Uterus (tissue), 2 donors: ENCODE measurements at regions not wholly inside any gene's neighbourhood (a gene's known extent, or its start where the extent isn't known, plus 50 kb on each side); places are given as distances from the start of the nearest gene placed in this dataset.

Source experiments
- POLR2A ChIP-seq, 2 donors: fragments of 450-650 bp; IDR thresholded peaks; one replicate each; pipeline ENCODE4 v1.6.1; 2016; ENCODE audit warnings: antibody characterized with exemption in 2 of 2, mild to moderate bottlenecking in 1 of 2, moderate library complexity in 1 of 2
- TF ChIP-seq, protein P1 (sequence below), 4 experiments: fragments of 200-600 bp in 2 of 4; fragments of 450-650 bp in 2 of 4; sonication (generic) in 2 of 4; IDR thresholded peaks; one replicate each; pipeline ENCODE4 v1.5.1; 2016 to 2019; ENCODE audit warnings: antibody characterized with exemption in 4 of 4, mild to moderate bottlenecking in 2 of 4, moderate library complexity in 1 of 4

- TF ChIP-seq POLR2A (IDR thresholded peaks at IDR 0.05) = no peak
- TF ChIP-seq, protein P1, sequence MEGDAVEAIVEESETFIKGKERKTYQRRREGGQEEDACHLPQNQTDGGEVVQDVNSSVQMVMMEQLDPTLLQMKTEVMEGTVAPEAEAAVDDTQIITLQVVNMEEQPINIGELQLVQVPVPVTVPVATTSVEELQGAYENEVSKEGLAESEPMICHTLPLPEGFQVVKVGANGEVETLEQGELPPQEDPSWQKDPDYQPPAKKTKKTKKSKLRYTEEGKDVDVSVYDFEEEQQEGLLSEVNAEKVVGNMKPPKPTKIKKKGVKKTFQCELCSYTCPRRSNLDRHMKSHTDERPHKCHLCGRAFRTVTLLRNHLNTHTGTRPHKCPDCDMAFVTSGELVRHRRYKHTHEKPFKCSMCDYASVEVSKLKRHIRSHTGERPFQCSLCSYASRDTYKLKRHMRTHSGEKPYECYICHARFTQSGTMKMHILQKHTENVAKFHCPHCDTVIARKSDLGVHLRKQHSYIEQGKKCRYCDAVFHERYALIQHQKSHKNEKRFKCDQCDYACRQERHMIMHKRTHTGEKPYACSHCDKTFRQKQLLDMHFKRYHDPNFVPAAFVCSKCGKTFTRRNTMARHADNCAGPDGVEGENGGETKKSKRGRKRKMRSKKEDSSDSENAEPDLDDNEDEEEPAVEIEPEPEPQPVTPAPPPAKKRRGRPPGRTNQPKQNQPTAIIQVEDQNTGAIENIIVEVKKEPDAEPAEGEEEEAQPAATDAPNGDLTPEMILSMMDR (IDR thresholded peaks at IDR 0.05) = no peak
Measured at GRCh38 chr7:49703337-49703736, 70.1 kb upstream of the VWC2 start.
